Gastrocnemius medialis (tissue), 4 donors: ENCODE measurements at regions not wholly inside any gene's neighbourhood (a gene's known extent, or its start where the extent isn't known, plus 50 kb on each side); places are given as distances from the start of the nearest gene placed in this dataset.

ENCODE experiments used
- ATAC-seq, 2 donors: fragments of 150-250 bp; one replicate each; pipeline ENCODE4 v1.9.1; 2016
- DNase-seq, 2 donors: peaks; one replicate each; pipeline ENCODE4 v3.0.0-alpha.2; 2019
- H3K27ac ChIP-seq, 4 donors: fragments of 200-600 bp; sonication (generic); 1 replicate in 1 of 4; 2 replicates in 3 of 4; pipeline ENCODE4 v1.5.1; 2016 to 2018; ENCODE audit warnings: mild to moderate bottlenecking in 2 of 4, moderate library complexity in 1 of 4
- H3K27me3 ChIP-seq, 3 donors: fragments of 200-600 bp; sonication (generic) in 2 of 3; 1 replicate in 1 of 3; 2 replicates in 2 of 3; pipeline versions ENCODE4 v1.5.1 to v1.6.0; 2016 to 2019; ENCODE audit warnings: mild to moderate bottlenecking in 1 of 3, moderate library complexity in 1 of 3
- H3K36me3 ChIP-seq, 2 donors: fragments of 200-600 bp; sonication (generic) in 1 of 2; one replicate each; pipeline ENCODE4 v1.5.1; 2017 to 2018
- H3K4me1 ChIP-seq, 2 donors: fragments of 200-600 bp; sonication (generic) in 1 of 2; one replicate each; pipeline ENCODE4 v1.5.1; 2016 to 2017; ENCODE audit warnings: mild to moderate bottlenecking in 2 of 2
- H3K4me3 ChIP-seq, 4 donors: fragments of 200-600 bp; sonication (generic) in 3 of 4; 1 replicate in 1 of 4; 2 replicates in 3 of 4; pipeline ENCODE4 v1.5.1; 2016 to 2019; ENCODE audit warnings: mild to moderate bottlenecking in 2 of 4
- H3K9me3 ChIP-seq, 3 donors: fragments of 200-600 bp; sonication (generic) in 2 of 3; 1 replicate in 1 of 3; 2 replicates in 2 of 3; pipeline ENCODE4 v1.5.1; 2016 to 2019
- POLR2A ChIP-seq, 2 donors: fragments of 450-650 bp; IDR thresholded peaks; one replicate each; pipeline ENCODE4 v1.6.1; 2017; ENCODE audit warnings: antibody characterized with exemption in 2 of 2, mild to moderate bottlenecking in 2 of 2, moderate library complexity in 2 of 2
- in situ Hi-C, 4 donors: fragments of 200-750 bp; cut with MboI; loops; one replicate each; pipeline versions ENCODE4 v1.15.0 to v1.8.0; 2017; ENCODE audit warnings: low sequenced_read_pairs in 4 of 4
- intact Hi-C: fragments of 100-400 bp; cut with DNase I; formaldehyde crosslinking; loops from one replicate; pipeline ENCODE4 v1.15.1; 2023; ENCODE audit warnings: low total_unique reads
- TF ChIP-seq, protein P1 (sequence below), 5 experiments: fragments of 450-650 bp in 3 of 5; fragments of 200-600 bp in 2 of 5; sonication (generic) in 2 of 5; IDR thresholded peaks in 4 of 5; conservative IDR thresholded peaks in 1 of 5; 1 replicate in 4 of 5; 2 replicates in 1 of 5; pipeline ENCODE4 v1.5.1; 2016 to 2019; ENCODE audit warnings: antibody characterized with exemption in 5 of 5, mild to moderate bottlenecking in 3 of 5, moderate library complexity in 3 of 5

DNA sequence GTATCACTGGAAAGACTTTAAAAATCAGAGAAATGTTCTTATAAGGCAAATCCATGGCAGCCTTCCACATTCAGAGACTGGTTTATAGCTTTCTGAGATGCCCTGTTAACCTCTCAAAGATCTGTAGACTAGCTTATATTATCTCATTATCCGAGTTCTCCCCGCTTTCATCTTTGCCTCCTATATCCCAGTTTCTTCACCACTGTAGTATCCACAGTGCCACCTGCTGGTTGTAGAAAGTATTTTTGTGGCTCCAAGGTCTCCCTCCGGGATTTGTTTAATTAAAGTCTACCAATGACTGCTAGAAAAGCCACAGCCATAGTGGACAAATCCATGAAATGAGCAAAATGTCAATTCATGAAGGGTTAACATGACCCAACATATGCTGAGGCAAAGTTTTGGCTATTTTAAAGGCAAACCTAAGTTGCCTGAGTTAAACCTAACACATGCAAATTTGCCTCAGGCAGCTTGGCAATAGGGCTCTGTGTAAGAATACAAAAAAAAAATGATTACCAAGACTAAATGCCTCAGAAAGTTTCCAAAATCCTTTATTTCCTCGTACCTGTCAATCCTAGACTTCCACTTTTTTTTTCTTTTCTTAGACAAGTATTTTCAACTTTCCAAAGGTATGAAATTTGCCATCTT, 218.8 kb upstream of the BMP4 start:
- Histone ChIP-seq H3K9me3 (no peaks in the 10 kb centered on the region), H3K27ac (no peak overlapping the region), H3K27me3 (no peaks in the 10 kb centered on the region), H3K36me3 (no peaks in the 10 kb centered on the region), H3K4me1 (peaks cover 0 to 14% of the 10 kb centered on the region in 2 donors), H3K4me3 (no peak overlapping the region)
- in situ Hi-C loops (loop anchor here in 1 of 4 donors (25.0 kb wide), 1 partner anchor 638 kb away; no protein-coding TSS in a partner anchor), intact Hi-C loops (loop anchor here (1.0 to 10.0 kb wide), 3 partner anchors 201 to 741 kb away; no protein-coding TSS in a partner anchor)
- ATAC-seq (peak in 1 of 2 donors; percentile 62), DNase-seq (peak; percentile 15 to 20)
- TF ChIP-seq, protein P1, sequence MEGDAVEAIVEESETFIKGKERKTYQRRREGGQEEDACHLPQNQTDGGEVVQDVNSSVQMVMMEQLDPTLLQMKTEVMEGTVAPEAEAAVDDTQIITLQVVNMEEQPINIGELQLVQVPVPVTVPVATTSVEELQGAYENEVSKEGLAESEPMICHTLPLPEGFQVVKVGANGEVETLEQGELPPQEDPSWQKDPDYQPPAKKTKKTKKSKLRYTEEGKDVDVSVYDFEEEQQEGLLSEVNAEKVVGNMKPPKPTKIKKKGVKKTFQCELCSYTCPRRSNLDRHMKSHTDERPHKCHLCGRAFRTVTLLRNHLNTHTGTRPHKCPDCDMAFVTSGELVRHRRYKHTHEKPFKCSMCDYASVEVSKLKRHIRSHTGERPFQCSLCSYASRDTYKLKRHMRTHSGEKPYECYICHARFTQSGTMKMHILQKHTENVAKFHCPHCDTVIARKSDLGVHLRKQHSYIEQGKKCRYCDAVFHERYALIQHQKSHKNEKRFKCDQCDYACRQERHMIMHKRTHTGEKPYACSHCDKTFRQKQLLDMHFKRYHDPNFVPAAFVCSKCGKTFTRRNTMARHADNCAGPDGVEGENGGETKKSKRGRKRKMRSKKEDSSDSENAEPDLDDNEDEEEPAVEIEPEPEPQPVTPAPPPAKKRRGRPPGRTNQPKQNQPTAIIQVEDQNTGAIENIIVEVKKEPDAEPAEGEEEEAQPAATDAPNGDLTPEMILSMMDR (IDR thresholded peaks at IDR 0.05 in 4 of 5, conservative IDR thresholded peaks at IDR 0.05 in 1 of 5), result peak; percentile 59 to 82 (median 72)
- TF ChIP-seq POLR2A (IDR thresholded peaks at IDR 0.05), result no peak

DNA sequence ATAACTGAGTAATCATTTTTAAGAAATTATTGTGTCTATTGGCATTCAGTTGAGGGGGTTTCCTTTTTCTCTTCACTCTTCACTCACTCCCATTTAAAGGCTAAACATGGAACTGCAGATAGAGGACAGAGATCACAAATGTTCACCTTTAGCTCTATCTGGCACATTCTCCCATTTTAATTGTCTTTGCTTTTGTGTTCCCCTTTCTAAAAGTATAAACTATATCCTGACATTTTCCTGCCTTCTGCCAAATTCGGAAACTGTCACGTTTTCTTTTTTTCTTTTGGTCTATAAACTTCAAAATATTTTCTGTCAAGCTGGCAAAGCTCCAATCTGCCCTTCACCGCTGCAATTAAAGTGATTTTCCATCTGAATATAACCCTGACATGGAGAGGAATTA, 219.8 kb upstream of the CDKN3 start:
- no peak overlapping the region for H3K27ac ChIP-seq
- H3K27me3 ChIP-seq, result no peaks in the 10 kb centered on the region
- intact Hi-C loops (loop anchor here (10.0 kb wide), 2 partner anchors 202 to 742 kb away; no protein-coding TSS in a partner anchor), in situ Hi-C loops (loop anchor here in 1 of 4 donors (25.0 kb wide), 1 partner anchor 640 kb away; no protein-coding TSS in a partner anchor)
- DNase-seq (no peak), ATAC-seq (no peak)
- no peak overlapping the region for H3K4me3 ChIP-seq
- no peaks in the 10 kb centered on the region for H3K36me3 ChIP-seq
- H3K9me3 ChIP-seq, result no peaks in the 10 kb centered on the region
- no peak for TF ChIP-seq POLR2A (IDR thresholded peaks at IDR 0.05)
- TF ChIP-seq, protein P1 (IDR thresholded peaks at IDR 0.05 in 4 of 5, conservative IDR thresholded peaks at IDR 0.05 in 1 of 5), result no peak
- peaks cover 0 to 14% of the 10 kb centered on the region in 2 donors for H3K4me1 ChIP-seq

DNA sequence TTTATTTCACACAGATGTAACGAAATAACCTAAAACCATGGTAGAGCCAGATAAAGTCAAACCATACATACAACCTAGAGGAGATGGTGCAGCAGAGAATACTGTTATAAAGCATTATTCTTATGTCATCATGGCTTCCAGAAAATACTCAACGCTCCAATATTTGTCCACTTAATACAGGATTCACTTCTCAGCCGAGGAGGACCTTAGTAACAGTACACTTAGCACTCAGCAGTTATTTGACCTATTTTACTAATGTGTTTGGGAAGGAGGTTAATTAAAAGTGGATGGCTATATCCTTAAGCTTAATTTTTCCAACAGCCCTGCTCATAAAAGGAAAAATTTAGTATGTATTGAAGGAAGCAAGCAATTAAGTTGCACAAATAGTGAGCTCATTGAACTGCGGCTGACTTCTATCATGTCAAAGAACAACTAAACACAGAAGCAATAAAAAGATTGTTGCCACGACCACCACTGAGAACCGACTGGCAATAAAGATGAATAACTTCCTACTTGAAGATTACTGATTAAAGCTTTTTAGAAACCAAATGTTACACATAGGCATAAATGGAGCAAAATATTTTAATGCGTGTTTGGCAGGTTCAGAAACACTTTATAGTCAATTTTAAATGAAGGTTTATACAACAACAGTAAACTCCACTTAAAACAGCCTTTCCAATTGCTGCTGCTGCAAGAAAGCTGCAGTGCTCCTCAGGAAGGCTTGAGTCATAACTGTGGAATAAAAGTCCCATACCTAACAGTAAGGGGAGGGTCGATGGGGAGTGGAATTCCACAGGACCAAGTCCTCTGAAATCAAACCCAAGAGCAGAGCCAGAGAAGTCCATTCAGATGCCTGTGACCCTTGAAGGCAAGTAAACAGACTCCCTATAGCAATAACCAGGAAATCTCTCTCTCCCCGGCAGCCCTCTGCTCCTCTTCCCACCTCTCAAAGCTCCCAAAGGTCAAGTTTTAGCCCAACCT, 218.9 kb upstream of the CDKN3 start:
- DNase-seq (no peak), ATAC-seq (no peak)
- H3K4me1 ChIP-seq, result peaks cover 0 to 14% of the 10 kb centered on the region in 2 donors
- no peaks in the 10 kb centered on the region for H3K27me3 ChIP-seq
- no peak overlapping the region for H3K27ac ChIP-seq
- intact Hi-C loops (loop anchor here (10.0 kb wide), 2 partner anchors 203 to 743 kb away; no protein-coding TSS in a partner anchor), in situ Hi-C loops (loop anchor here in 1 of 4 donors (25.0 kb wide), 1 partner anchor 641 kb away; no protein-coding TSS in a partner anchor)
- no peak overlapping the region for H3K4me3 ChIP-seq
- no peaks in the 10 kb centered on the region for H3K9me3 ChIP-seq
- TF ChIP-seq POLR2A (IDR thresholded peaks at IDR 0.05), result no peak
- TF ChIP-seq, protein P1 (IDR thresholded peaks at IDR 0.05 in 4 of 5, conservative IDR thresholded peaks at IDR 0.05 in 1 of 5), result no peak
- H3K36me3 ChIP-seq, result no peaks in the 10 kb centered on the region

DNA sequence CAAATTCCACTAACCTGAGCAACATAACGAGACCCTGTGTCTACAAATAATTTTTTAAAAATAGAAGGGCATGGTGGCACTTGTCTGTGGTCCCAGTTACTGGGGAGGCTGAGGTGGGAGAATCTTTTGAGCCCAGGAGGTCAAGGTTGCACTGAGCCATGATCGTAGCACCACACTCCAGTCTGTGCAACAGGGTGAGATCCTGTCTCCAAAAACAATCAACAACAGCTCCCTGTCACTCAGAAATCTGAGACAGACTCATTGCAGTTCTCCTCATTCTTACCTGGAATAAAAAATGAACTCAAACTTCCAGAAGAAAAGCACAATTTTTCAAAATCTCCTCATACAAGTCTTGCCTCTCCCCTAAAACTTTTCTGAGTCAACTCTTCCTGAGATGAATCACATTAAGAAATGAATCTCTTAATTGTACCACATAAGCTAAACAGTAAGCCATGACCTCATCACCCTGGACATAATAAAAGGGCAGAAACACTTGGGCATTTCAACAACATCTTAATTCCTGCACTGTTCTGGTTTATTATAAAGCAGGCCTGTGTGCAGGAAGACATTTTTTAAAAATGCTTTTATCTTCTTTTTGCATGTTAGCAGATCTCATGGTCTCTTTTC, 214.3 kb upstream of the CDKN3 start:
- H3K4me1 ChIP-seq, result no peaks in the 10 kb centered on the region
- no peaks in the 10 kb centered on the region for H3K27me3 ChIP-seq
- no peaks in the 10 kb centered on the region for H3K9me3 ChIP-seq
- in situ Hi-C loops, result loop anchor here in 1 of 4 donors (25.0 kb wide), 1 partner anchor 645 kb away; no protein-coding TSS in a partner anchor
- no peak overlapping the region for H3K4me3 ChIP-seq
- intact Hi-C loops, result no loop called here
- DNase-seq (no peak), ATAC-seq (no peak)
- H3K27ac ChIP-seq, result no peak overlapping the region
- H3K36me3 ChIP-seq, result no peaks in the 10 kb centered on the region
- TF ChIP-seq, protein P1 (IDR thresholded peaks at IDR 0.05 in 4 of 5, conservative IDR thresholded peaks at IDR 0.05 in 1 of 5), result no peak
- TF ChIP-seq POLR2A (IDR thresholded peaks at IDR 0.05), result no peak
